PC-3 (cell line): ENCODE measurements at regions not wholly inside any gene's neighbourhood (a gene's known extent, or its start where the extent isn't known, plus 50 kb on each side); places are given as distances from the start of the nearest gene placed in this dataset.
A peak's percentile ranks its signal among the peaks of the same experiment; 100 is the strongest.

Experiments
- ATAC-seq: fragments of 200-7000 bp; cut with Tn5 transposase; 2 replicates; pipeline ENCODE4 v1.9.1; 2020; ENCODE audit warnings: mild to moderate bottlenecking, moderate library complexity
- BruUV-seq: library from RNA; stranded (reverse); fragments of 400-500 nt; replicated peaks from 2 replicates; lab custom pipeline; 2021; lab: Mats Ljungman, UMichigan
- CTCF ChIA-PET: fragments of 300-600 bp; sonication (Branson Sonifier 250); formaldehyde crosslinking; loops from one replicate; lab custom pipeline; 2022; ENCODE audit warnings: antibody characterized with exemption; lab: Charles Lee
- POLR2A ChIA-PET: fragments of 300-600 bp; sonication (Branson Sonifier 250); formaldehyde crosslinking; loops from one replicate; lab custom pipeline; 2022; ENCODE audit warnings: antibody characterized with exemption; ENCODE audit not compliant: unreplicated experiment; lab: Charles Lee
- DNase-seq: peaks from one replicate; pipeline ENCODE4 v3.0.0-alpha.2; 2015
- H2AFZ ChIP-seq: fragments of 300-600 bp; sonication (generic); 2 replicates; pipeline ENCODE4 v1.6.0; 2016; ENCODE audit warnings: antibody characterized with exemption, low read length
- H3F3A ChIP-seq: fragments of 300-600 bp; sonication (generic); one replicate; pipeline ENCODE4 v1.6.0; 2017; ENCODE audit warnings: antibody characterized with exemption, low read length, control low read depth, mild to moderate bottlenecking; ENCODE audit not compliant: unreplicated experiment
- H3K27ac ChIP-seq: fragments of 300-600 bp; sonication (generic); 2 replicates; pipeline ENCODE4 v1.5.1; 2016; ENCODE audit warnings: mild to moderate bottlenecking, low read length
- H3K27me3 ChIP-seq: fragments of 300-600 bp; sonication (generic); 2 replicates; pipeline ENCODE4 v1.6.1; 2016; ENCODE audit warnings: low read length, mixed read lengths
- H3K36me3 ChIP-seq: fragments of 300-600 bp; sonication (generic); 2 replicates; pipeline ENCODE4 v1.6.1; 2016; ENCODE audit warnings: low read depth, mixed run types, low read length, mixed read lengths
- H3K4me1 ChIP-seq: fragments of 300-600 bp; sonication (generic); 2 replicates; pipeline ENCODE4 v1.5.1; 2016; ENCODE audit warnings: low read length; ENCODE audit not compliant: insufficient read depth
- H3K4me2 ChIP-seq: fragments of 300-600 bp; sonication (generic); 2 replicates; pipeline ENCODE4 v1.6.0; 2016; ENCODE audit warnings: low read length
- H3K4me3 ChIP-seq: fragments of 300-600 bp; sonication (generic); 2 replicates; pipeline ENCODE4 v1.5.1; 2016; ENCODE audit warnings: mild to moderate bottlenecking, low read length, mixed read lengths
- H3K79me2 ChIP-seq: fragments of 300-600 bp; sonication (generic); 2 replicates; pipeline ENCODE4 v1.6.1; 2017; ENCODE audit warnings: low read length, mixed read lengths
- H3K9ac ChIP-seq: fragments of 300-600 bp; sonication (generic); 2 replicates; pipeline ENCODE4 v1.6.0; 2016; ENCODE audit warnings: mild to moderate bottlenecking, low read length
- H3K9me2 ChIP-seq: fragments of 300-600 bp; sonication (generic); replicated peaks from 2 replicates; pipeline ENCODE4 v1.6.1; 2016; ENCODE audit warnings: mixed run types, low read length, mixed read lengths
- H3K9me3 ChIP-seq: fragments of 300-600 bp; sonication (generic); 2 replicates; pipeline ENCODE4 v1.6.1; 2016; ENCODE audit warnings: low read length, mixed read lengths
- H4K20me1 ChIP-seq: fragments of 300-600 bp; sonication (generic); 2 replicates; pipeline ENCODE4 v1.6.1; 2016; ENCODE audit warnings: low read length, mixed read lengths
- EZH2 ChIP-seq: fragments of 300-600 bp; sonication (generic); IDR thresholded peaks from one replicate; pipeline ENCODE4 v1.6.1; 2017; ENCODE audit warnings: antibody characterized with exemption, mild to moderate bottlenecking, low read length; ENCODE audit not compliant: unreplicated experiment
- EZH2phosphoT487 ChIP-seq: fragments of 300-600 bp; sonication (generic); IDR thresholded peaks from 2 replicates; pipeline ENCODE4 v1.6.1; 2018; ENCODE audit warnings: mild to moderate bottlenecking, antibody characterized with exemption, low read length, borderline replicate concordance
- intact Hi-C: fragments of 100-400 bp; cut with micrococcal nuclease; formaldehyde crosslinking; loops from 2 replicates; pipeline ENCODE4 v1.9.0; 2023
- TF ChIP-seq, protein P1 (sequence below): fragments of 300-600 bp; sonication (generic); conservative IDR thresholded peaks from 2 replicates; pipeline ENCODE4 v1.5.1; 2017; ENCODE audit warnings: antibody characterized with exemption, low read depth, mild to moderate bottlenecking, low read length

DNA sequence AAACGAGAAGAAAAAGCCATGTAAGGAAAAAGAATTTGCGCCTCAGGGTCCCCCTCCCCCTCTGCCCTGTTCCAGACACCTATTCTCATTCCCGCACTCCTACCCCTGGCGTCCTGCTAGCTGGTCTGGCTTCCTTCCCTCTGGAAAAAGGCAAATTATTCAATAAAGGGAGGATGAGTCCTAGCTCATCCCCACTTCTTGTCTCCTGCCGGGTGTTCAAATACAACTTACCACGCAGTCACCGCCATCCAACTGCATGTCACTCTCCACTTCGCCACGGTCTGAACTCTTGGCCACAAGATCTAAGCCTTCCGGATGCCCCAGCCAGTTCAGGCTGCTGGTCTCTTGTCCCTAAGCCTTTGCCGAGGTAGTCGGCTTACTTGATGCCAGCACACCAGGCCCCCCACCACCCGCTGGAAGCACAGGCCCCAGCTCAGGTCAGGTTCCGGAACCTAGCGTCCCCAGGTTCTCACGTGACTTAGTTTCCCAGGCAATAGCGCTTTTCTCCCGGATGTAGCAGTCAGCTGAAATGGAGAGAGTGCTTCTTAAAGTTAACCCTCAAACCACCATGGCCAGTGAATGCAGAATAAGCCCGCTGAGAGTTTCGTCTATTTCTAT lies 209.6 kb upstream of the SPIN4 start:
- TF ChIP-seq EZH2 = no peak
- TF ChIP-seq EZH2phosphoT487 = no peak
- TF ChIP-seq, protein P1, sequence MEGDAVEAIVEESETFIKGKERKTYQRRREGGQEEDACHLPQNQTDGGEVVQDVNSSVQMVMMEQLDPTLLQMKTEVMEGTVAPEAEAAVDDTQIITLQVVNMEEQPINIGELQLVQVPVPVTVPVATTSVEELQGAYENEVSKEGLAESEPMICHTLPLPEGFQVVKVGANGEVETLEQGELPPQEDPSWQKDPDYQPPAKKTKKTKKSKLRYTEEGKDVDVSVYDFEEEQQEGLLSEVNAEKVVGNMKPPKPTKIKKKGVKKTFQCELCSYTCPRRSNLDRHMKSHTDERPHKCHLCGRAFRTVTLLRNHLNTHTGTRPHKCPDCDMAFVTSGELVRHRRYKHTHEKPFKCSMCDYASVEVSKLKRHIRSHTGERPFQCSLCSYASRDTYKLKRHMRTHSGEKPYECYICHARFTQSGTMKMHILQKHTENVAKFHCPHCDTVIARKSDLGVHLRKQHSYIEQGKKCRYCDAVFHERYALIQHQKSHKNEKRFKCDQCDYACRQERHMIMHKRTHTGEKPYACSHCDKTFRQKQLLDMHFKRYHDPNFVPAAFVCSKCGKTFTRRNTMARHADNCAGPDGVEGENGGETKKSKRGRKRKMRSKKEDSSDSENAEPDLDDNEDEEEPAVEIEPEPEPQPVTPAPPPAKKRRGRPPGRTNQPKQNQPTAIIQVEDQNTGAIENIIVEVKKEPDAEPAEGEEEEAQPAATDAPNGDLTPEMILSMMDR = no peak
- peak; percentile 86 for ATAC-seq
- peak; percentile 69 for DNase-seq
- CTCF ChIA-PET = no interaction called here
- intact Hi-C loops = loop anchor here (5.0 kb wide), 1 partner anchor 127 kb away; no protein-coding TSS in a partner anchor
- Histone ChIP-seq H3K4me2 (peak overlapping the region; percentile 91), H3F3A (no peaks in the 10 kb centered on the region), H3K4me1 (peaks cover 8% of the 10 kb centered on the region; the same call in 1 of the 2 replicates), H4K20me1 (no peaks in the 10 kb centered on the region), H3K36me3 (no peaks in the 10 kb centered on the region), H2AFZ (peak overlapping the region; percentile 93), H3K79me2 (peaks cover 21% of the 10 kb centered on the region), H3K4me3 (peak overlapping the region; percentile 90), H3K27ac (peak overlapping the region; percentile 56), H3K27me3 (no peaks in the 10 kb centered on the region), H3K9me2 (no peaks in the 10 kb centered on the region), H3K9ac (peak overlapping the region; percentile 77), H3K9me3 (no peaks in the 10 kb centered on the region)
- POLR2A ChIA-PET = no interaction called here
- BruUV-seq = TSS peak; percentile 64

DNA sequence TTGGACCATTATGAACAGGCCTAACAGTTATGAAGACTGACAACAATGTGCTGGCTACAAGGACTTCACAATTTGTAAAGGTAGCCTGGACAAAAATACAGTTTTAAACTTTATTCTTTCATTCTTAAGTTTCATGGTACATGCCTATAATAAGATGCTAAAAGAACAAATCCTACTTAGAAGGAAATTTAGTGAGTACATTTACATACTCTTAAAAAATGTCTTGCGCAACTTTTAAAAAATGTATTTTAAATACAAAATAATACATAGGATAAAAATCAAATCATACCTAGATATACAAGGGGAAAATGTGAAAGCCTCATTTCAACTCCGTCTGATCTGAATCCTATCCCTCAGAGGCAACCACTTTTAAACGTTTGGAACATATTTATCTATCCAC lies 200.7 kb upstream of the SPIN4 start:
- no peaks in the 10 kb centered on the region for H3K79me2 ChIP-seq
- H2AFZ ChIP-seq = no peak overlapping the region
- no peaks in the 10 kb centered on the region for H3K36me3 ChIP-seq
- no peaks in the 10 kb centered on the region for H4K20me1 ChIP-seq
- ATAC-seq (no peak), DNase-seq (no peak)
- H3K27me3 ChIP-seq = no peaks in the 10 kb centered on the region
- no peaks in the 10 kb centered on the region for H3K9me2 ChIP-seq
- H3K27ac ChIP-seq = no peak overlapping the region
- BruUV-seq = no TSS peak
- no peaks in the 10 kb centered on the region for H3F3A ChIP-seq
- ChIA-PET CTCF (no interaction called here), POLR2A (no interaction called here)
- no peak overlapping the region for H3K9ac ChIP-seq
- intact Hi-C loops = no loop called here
- no peak overlapping the region for H3K4me3 ChIP-seq
- H3K9me3 ChIP-seq = no peaks in the 10 kb centered on the region
- no peak overlapping the region for H3K4me2 ChIP-seq
- TF ChIP-seq, protein P1 = no peak
- TF ChIP-seq EZH2phosphoT487 (no peak), EZH2 (no peak)
- H3K4me1 ChIP-seq = no peaks in the 10 kb centered on the region

DNA sequence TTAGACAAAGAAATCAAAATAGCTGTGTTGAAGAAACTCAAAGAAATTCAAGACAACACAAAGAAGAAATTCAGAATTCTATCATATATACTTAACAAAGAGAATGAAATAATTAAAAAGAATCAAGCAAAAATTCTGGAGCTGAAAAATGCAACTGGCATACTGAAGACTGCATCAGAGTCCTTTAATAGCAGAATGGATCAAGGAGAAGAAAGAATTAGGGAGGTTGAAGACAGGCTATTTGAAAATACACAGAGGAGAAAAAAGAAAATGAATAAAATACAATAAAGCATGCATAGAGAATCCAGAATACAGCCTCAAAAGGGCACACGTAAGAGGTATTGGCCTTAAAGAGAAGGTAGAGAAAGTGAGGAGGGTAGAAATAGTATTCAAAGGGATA lies 179.5 kb upstream of the SPIN4 start:
- ATAC-seq (no peak), DNase-seq (no peak)
- BruUV-seq = no TSS peak
- no peak for TF ChIP-seq EZH2phosphoT487
- no peak for TF ChIP-seq EZH2
- TF ChIP-seq, protein P1 = no peak
- Histone ChIP-seq H3K79me2 (no peaks in the 10 kb centered on the region), H3K4me1 (no peaks in the 10 kb centered on the region), H3K4me2 (no peak overlapping the region), H2AFZ (no peak overlapping the region), H3K9me3 (no peaks in the 10 kb centered on the region), H3K27me3 (no peaks in the 10 kb centered on the region), H3K4me3 (no peak overlapping the region), H4K20me1 (no peaks in the 10 kb centered on the region), H3K9ac (no peak overlapping the region), H3K9me2 (no peaks in the 10 kb centered on the region), H3F3A (no peaks in the 10 kb centered on the region), H3K27ac (no peak overlapping the region), H3K36me3 (no peaks in the 10 kb centered on the region)
- intact Hi-C loops = no loop called here
- POLR2A ChIA-PET = no interaction called here
- CTCF ChIA-PET = no interaction called here
